K562 (cell line): ENCODE measurements at regions not wholly inside any gene's neighbourhood (a gene's known extent, or its start where the extent isn't known, plus 50 kb on each side); places are given as distances from the start of the nearest gene placed in this dataset.

Experiments used
- ATF1 ChIP-seq, 2 experiments: fragments of 450-650 bp in 1 of 2; IDR thresholded peaks; 2 replicates each; pipeline ENCODE4 v1.6.1; 2016; ENCODE audit warnings: missing compliant biosample characterization in 1 of 2, missing genetic modification characterization in 1 of 2
- BHLHE40 ChIP-seq: IDR thresholded peaks from 2 replicates; pipeline ENCODE4 v1.6.1; 2011; ENCODE audit warnings: low read length, improper control_type of control experiment
- CBFB ChIP-seq: sonication (generic); formaldehyde crosslinking; IDR thresholded peaks from 2 replicates; pipeline ENCODE4 v1.4.0; 2020; ENCODE audit warnings: mild to moderate bottlenecking, missing genetic modification reagents
- CBX1 ChIP-seq: sonication (generic); IDR thresholded peaks from 2 replicates; pipeline ENCODE4 v1.6.1; 2016; ENCODE audit warnings: antibody characterized with exemption, low read depth, mild to moderate bottlenecking
- ELF1 ChIP-seq: fragments of 200-800 bp; sonication (Bioruptor generic); IDR thresholded peaks from 2 replicates; pipeline ENCODE4 v1.6.1; 2016; ENCODE audit warnings: missing genetic modification characterization, missing compliant biosample characterization
- EP300 ChIP-seq: IDR thresholded peaks from 2 replicates; pipeline ENCODE4 v1.6.1; 2012; ENCODE audit warnings: low read length, improper control_type of control experiment
- HDAC6 ChIP-seq: IDR thresholded peaks from 2 replicates; pipeline ENCODE4 v1.6.1; 2012; ENCODE audit warnings: low read depth, mild to moderate bottlenecking, control low read depth, inconsistent platforms, low read length, moderate library complexity
- KDM5B ChIP-seq: fragments of 200-600 bp; sonication (generic); IDR thresholded peaks from 2 replicates; pipeline ENCODE4 v1.6.1; 2012; ENCODE audit warnings: low read depth, mild to moderate bottlenecking, moderate library complexity, low read length, control low read depth, inconsistent platforms; ENCODE audit not compliant: insufficient replicate concordance
- MBD2 ChIP-seq: sonication (generic); IDR thresholded peaks from 2 replicates; pipeline ENCODE4 v1.6.1; 2016; ENCODE audit warnings: low read depth, borderline replicate concordance
- MCM7 ChIP-seq, 2 experiments: fragments of 450-650 bp; IDR thresholded peaks; 2 replicates each; pipeline ENCODE4 v1.6.1; 2016 to 2018
- MTA1 ChIP-seq: fragments of 450-650 bp; IDR thresholded peaks from 2 replicates; pipeline ENCODE4 v1.6.1; 2017; ENCODE audit warnings: borderline replicate concordance
- NUFIP1 ChIP-seq: fragments of 450-650 bp; IDR thresholded peaks from 2 replicates; pipeline ENCODE4 v1.6.1; 2018; ENCODE audit not compliant: partially characterized antibody
- RAD21 ChIP-seq, 2 experiments: fragments of 250-450 bp in 1 of 2; fragments of 450-650 bp in 1 of 2; sonication (Bioruptor Pico) in 1 of 2; formaldehyde crosslinking in 1 of 2; IDR thresholded peaks in 1 of 2; conservative IDR thresholded peaks in 1 of 2; 2 replicates each; pipeline versions ENCODE4 v1.4.0 to v1.8.0; 2020 to 2022; ENCODE audit warnings: mild to moderate bottlenecking in 2 of 2, moderate library complexity in 1 of 2
- RBBP5 ChIP-seq: fragments of 200-600 bp; sonication (generic); IDR thresholded peaks from 2 replicates; pipeline ENCODE4 v1.6.1; 2012; ENCODE audit warnings: borderline replicate concordance, mild to moderate bottlenecking, low read length, control low read depth, inconsistent platforms; ENCODE audit not compliant: insufficient read depth, poor library complexity, severe bottlenecking
- SNIP1 ChIP-seq: fragments of 450-650 bp; IDR thresholded peaks from 2 replicates; pipeline ENCODE4 v1.7.1; 2017; ENCODE audit warnings: low read depth, mild to moderate bottlenecking
- SUPT5H ChIP-seq: fragments of 450-650 bp; IDR thresholded peaks from 2 replicates; pipeline ENCODE4 v1.6.1; 2016
- ZNF140 ChIP-seq: fragments of 250-450 bp; sonication (Bioruptor Pico); IDR thresholded peaks from 2 replicates; pipeline ENCODE4 v1.8.0; 2021; ENCODE audit warnings: moderate library complexity, mild to moderate bottlenecking, inconsistent platforms
- ZNF696 ChIP-seq: fragments of 250-450 bp; sonication (Bioruptor Pico); conservative IDR thresholded peaks from 2 replicates; pipeline ENCODE4 v1.4.0; 2020; ENCODE audit warnings: mild to moderate bottlenecking, moderate library complexity
- TF ChIP-seq, protein P1 (sequence below): fragments of 250-450 bp; sonication (Bioruptor Pico); IDR thresholded peaks from 2 replicates; pipeline ENCODE4 v1.5.0; 2020; ENCODE audit warnings: mild to moderate bottlenecking, borderline replicate concordance
- TF ChIP-seq, protein P2 (sequence below): fragments of 450-650 bp; formaldehyde crosslinking; IDR thresholded peaks from 2 replicates; pipeline ENCODE4 v1.4.0; 2020; ENCODE audit warnings: mild to moderate bottlenecking, moderate library complexity
- TF ChIP-seq, protein P3 (sequence below), 2 experiments: IDR thresholded peaks; 2 replicates each; pipeline ENCODE4 v1.6.1; 2012; ENCODE audit warnings: improper control_type of control experiment in 2 of 2, low read depth in 2 of 2, low read length in 2 of 2, borderline replicate concordance in 1 of 2
- TF ChIP-seq, protein P4 (sequence below): fragments of 250-450 bp; sonication (Bioruptor Pico); IDR thresholded peaks from 2 replicates; pipeline ENCODE4 v1.6.1; 2021; ENCODE audit warnings: mild to moderate bottlenecking
- TF ChIP-seq, protein P5 (sequence below): fragments of 450-650 bp; IDR thresholded peaks from 2 replicates; pipeline ENCODE4 v1.6.1; 2016

DNA sequence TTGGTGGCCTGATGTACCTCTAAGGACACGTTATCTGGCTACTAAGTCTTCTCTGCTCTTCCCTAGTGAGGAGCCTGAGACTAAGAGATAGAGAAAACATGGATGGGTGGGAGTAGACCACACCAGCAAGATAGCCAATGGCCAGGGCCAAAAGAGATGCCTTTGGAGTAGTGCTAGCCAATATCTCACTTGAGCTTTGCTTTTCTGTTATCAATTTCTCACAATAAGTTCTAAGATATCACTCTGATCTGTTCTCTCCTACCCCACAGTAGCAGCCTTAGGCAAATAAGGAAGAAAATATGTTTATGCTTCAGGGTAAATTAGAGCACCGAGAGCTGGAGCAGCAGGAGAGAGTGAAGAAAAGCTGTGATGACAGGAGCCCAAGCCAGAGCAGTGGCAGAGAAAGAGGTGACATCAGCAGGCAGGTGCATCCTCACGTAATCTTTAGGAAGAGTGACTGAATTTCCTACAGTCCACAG is 343.9 kb upstream of the NOCT start (continued):
- TF ChIP-seq, protein P1, sequence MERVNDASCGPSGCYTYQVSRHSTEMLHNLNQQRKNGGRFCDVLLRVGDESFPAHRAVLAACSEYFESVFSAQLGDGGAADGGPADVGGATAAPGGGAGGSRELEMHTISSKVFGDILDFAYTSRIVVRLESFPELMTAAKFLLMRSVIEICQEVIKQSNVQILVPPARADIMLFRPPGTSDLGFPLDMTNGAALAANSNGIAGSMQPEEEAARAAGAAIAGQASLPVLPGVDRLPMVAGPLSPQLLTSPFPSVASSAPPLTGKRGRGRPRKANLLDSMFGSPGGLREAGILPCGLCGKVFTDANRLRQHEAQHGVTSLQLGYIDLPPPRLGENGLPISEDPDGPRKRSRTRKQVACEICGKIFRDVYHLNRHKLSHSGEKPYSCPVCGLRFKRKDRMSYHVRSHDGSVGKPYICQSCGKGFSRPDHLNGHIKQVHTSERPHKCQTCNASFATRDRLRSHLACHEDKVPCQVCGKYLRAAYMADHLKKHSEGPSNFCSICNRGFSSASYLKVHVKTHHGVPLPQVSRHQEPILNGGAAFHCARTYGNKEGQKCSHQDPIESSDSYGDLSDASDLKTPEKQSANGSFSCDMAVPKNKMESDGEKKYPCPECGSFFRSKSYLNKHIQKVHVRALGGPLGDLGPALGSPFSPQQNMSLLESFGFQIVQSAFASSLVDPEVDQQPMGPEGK (CRISPR knock-in tag): no peak
- no peak for TF ChIP-seq MCM7 (IDR thresholded peaks at IDR 0.05)
- 0 out of 2 replicates have a peak, but pooled peaks have one; percentile 25 for TF ChIP-seq MTA1
- TF ChIP-seq CBX1: no peak
- no peak for TF ChIP-seq BHLHE40
- TF ChIP-seq HDAC6: no peak
- no peak for TF ChIP-seq ELF1 (tag)
- TF ChIP-seq ZNF696 (CRISPR knock-in tag): no peak
- TF ChIP-seq, protein P2, sequence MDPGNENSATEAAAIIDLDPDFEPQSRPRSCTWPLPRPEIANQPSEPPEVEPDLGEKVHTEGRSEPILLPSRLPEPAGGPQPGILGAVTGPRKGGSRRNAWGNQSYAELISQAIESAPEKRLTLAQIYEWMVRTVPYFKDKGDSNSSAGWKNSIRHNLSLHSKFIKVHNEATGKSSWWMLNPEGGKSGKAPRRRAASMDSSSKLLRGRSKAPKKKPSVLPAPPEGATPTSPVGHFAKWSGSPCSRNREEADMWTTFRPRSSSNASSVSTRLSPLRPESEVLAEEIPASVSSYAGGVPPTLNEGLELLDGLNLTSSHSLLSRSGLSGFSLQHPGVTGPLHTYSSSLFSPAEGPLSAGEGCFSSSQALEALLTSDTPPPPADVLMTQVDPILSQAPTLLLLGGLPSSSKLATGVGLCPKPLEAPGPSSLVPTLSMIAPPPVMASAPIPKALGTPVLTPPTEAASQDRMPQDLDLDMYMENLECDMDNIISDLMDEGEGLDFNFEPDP (CRISPR knock-in tag): no peak
- TF ChIP-seq RAD21 (CRISPR knock-in tag; conservative IDR thresholded peaks at IDR 0.05 in 1 of 2, IDR thresholded peaks at IDR 0.05 in 1 of 2): no peak
- no peak for TF ChIP-seq CBFB
- peak; percentile 65; the same call in 1 of the 2 replicates for TF ChIP-seq MBD2
- TF ChIP-seq ZNF140: no peak
- TF ChIP-seq, protein P3, sequence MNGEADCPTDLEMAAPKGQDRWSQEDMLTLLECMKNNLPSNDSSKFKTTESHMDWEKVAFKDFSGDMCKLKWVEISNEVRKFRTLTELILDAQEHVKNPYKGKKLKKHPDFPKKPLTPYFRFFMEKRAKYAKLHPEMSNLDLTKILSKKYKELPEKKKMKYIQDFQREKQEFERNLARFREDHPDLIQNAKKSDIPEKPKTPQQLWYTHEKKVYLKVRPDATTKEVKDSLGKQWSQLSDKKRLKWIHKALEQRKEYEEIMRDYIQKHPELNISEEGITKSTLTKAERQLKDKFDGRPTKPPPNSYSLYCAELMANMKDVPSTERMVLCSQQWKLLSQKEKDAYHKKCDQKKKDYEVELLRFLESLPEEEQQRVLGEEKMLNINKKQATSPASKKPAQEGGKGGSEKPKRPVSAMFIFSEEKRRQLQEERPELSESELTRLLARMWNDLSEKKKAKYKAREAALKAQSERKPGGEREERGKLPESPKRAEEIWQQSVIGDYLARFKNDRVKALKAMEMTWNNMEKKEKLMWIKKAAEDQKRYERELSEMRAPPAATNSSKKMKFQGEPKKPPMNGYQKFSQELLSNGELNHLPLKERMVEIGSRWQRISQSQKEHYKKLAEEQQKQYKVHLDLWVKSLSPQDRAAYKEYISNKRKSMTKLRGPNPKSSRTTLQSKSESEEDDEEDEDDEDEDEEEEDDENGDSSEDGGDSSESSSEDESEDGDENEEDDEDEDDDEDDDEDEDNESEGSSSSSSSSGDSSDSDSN (IDR thresholded peaks at IDR 0.05; ENCODE audit: borderline replicate concordance in 1 of 2, low read depth in 2 of 2, low read length in 2 of 2): no peak
- TF ChIP-seq, protein P4, sequence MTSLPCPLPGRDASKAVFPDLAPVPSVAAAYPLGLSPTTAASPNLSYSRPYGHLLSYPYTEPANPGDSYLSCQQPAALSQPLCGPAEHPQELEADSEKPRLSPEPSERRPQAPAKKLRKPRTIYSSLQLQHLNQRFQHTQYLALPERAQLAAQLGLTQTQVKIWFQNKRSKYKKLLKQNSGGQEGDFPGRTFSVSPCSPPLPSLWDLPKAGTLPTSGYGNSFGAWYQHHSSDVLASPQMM (CRISPR knock-in tag): no peak
- TF ChIP-seq ATF1 (CRISPR knock-in tag; IDR thresholded peaks at IDR 0.05): no peak
- TF ChIP-seq ATF1 (tag; IDR thresholded peaks at IDR 0.05): peak; percentile 62
- TF ChIP-seq RBBP5: no peak
- no peak for TF ChIP-seq NUFIP1
- TF ChIP-seq EP300: peak; percentile 89
- no peak for TF ChIP-seq KDM5B
- TF ChIP-seq, protein P5, sequence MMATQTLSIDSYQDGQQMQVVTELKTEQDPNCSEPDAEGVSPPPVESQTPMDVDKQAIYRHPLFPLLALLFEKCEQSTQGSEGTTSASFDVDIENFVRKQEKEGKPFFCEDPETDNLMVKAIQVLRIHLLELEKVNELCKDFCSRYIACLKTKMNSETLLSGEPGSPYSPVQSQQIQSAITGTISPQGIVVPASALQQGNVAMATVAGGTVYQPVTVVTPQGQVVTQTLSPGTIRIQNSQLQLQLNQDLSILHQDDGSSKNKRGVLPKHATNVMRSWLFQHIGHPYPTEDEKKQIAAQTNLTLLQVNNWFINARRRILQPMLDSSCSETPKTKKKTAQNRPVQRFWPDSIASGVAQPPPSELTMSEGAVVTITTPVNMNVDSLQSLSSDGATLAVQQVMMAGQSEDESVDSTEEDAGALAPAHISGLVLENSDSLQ: peak; percentile 29; the same call in 1 of the 2 replicates
- no peak for TF ChIP-seq SUPT5H
- TF ChIP-seq SNIP1: no peak
